ENCODE measurements at regions not wholly inside any gene's neighbourhood (a gene's known extent, or its start where the extent isn't known, plus 50 kb on each side); places are given as distances from the start of the nearest gene placed in this dataset.

- TF ChIP-seq CTCF (optimal IDR thresholded peaks at IDR 0.05 in 1 of 3, IDR thresholded peaks at IDR 0.05 in 1 of 3, conservative IDR thresholded peaks at IDR 0.05 in 1 of 3; ENCODE audit: extremely low read depth in 1 of 3, insufficient read depth in 2 of 3, low read length in 3 of 3) (no peak), EZH2 (IDR thresholded peaks at IDR 0.05; ENCODE audit: low read length) (no peak)
These were observed 57.5 kb upstream of the FUCA2 start for GRCh38 chr6:143569040-143569439.

Measured in keratinocyte (primary cell).